HEK293 (cell line): ENCODE measurements at regions not wholly inside any gene's neighbourhood (a gene's known extent, or its start where the extent isn't known, plus 50 kb on each side); places are given as distances from the start of the nearest gene placed in this dataset.

Source experiments
- CTCF ChIP-seq: fragments of 450-650 bp; formaldehyde crosslinking; IDR thresholded peaks from 2 replicates; pipeline ENCODE4 v1.5.1; 2016; ENCODE audit warnings: missing biosample characterization, missing genetic modification characterization
- GLIS1 ChIP-seq: fragments of 450-650 bp; formaldehyde crosslinking; IDR thresholded peaks from 2 replicates; pipeline ENCODE4 v1.5.1; 2016; ENCODE audit warnings: missing biosample characterization, missing genetic modification characterization
- HOXA7 ChIP-seq: sonication (generic); formaldehyde crosslinking; IDR thresholded peaks from 2 replicates; pipeline ENCODE4 v1.8.1; 2022; ENCODE audit warnings: missing genetic modification reagents, borderline replicate concordance
- ZFP41 ChIP-seq: fragments of 450-650 bp; formaldehyde crosslinking; IDR thresholded peaks from 2 replicates; pipeline ENCODE4 v1.5.1; 2016; ENCODE audit warnings: missing biosample characterization, missing genetic modification characterization, borderline replicate concordance
- ZNF48 ChIP-seq: fragments of 450-650 bp; formaldehyde crosslinking; IDR thresholded peaks from 2 replicates; pipeline ENCODE4 v1.5.1; 2016; ENCODE audit warnings: missing biosample characterization, missing genetic modification characterization
- ZNF670 ChIP-seq: fragments of 450-650 bp; formaldehyde crosslinking; IDR thresholded peaks from 2 replicates; pipeline ENCODE4 v1.5.1; 2016; ENCODE audit warnings: missing biosample characterization, missing genetic modification characterization, low read depth
- ZNF704 ChIP-seq: fragments of 450-650 bp; formaldehyde crosslinking; IDR thresholded peaks from 2 replicates; pipeline ENCODE4 v1.5.1; 2016; ENCODE audit warnings: missing biosample characterization, missing genetic modification characterization
- ZNF707 ChIP-seq: fragments of 450-650 bp; formaldehyde crosslinking; IDR thresholded peaks from 2 replicates; pipeline ENCODE4 v1.5.1; 2016; ENCODE audit warnings: missing biosample characterization, missing genetic modification characterization
- ZSCAN5A ChIP-seq: fragments of 450-650 bp; formaldehyde crosslinking; IDR thresholded peaks from 2 replicates; pipeline ENCODE4 v1.5.1; 2016; ENCODE audit warnings: missing biosample characterization, missing genetic modification characterization

GRCh38 chr11:127737499-127737898, 736.9 kb upstream of the KIRREL3 start:
- TF ChIP-seq CTCF = no peak
- no peak for TF ChIP-seq HOXA7
- no peak for TF ChIP-seq GLIS1 (tag by site-specific recombination)
- TF ChIP-seq ZNF707 = no peak
- no peak for TF ChIP-seq ZNF670 (tag by site-specific recombination)
- TF ChIP-seq ZFP41 (tag by site-specific recombination) = no peak
- TF ChIP-seq ZSCAN5A (tag by site-specific recombination) = no peak
- no peak for TF ChIP-seq ZNF704
- no peak for TF ChIP-seq ZNF48 (tag by site-specific recombination)
